PC-3 (cell line): ENCODE measurements at regions not wholly inside any gene's neighbourhood (a gene's known extent, or its start where the extent isn't known, plus 50 kb on each side); places are given as distances from the start of the nearest gene placed in this dataset.
"Not testable (repeated sequence)": the region's sequence is repeated elsewhere in the genome, so short reads cannot be mapped to it uniquely, and the experiment has no call there.

ENCODE experiments used
- ATAC-seq: fragments of 200-7000 bp; cut with Tn5 transposase; 2 replicates; pipeline ENCODE4 v1.9.1; 2020; ENCODE audit warnings: mild to moderate bottlenecking, moderate library complexity
- BruUV-seq: library from RNA; stranded (reverse); fragments of 400-500 nt; replicated peaks from 2 replicates; lab custom pipeline; 2021; lab: Mats Ljungman, UMichigan
- CTCF ChIA-PET: fragments of 300-600 bp; sonication (Branson Sonifier 250); formaldehyde crosslinking; loops from one replicate; lab custom pipeline; 2022; ENCODE audit warnings: antibody characterized with exemption; lab: Charles Lee
- POLR2A ChIA-PET: fragments of 300-600 bp; sonication (Branson Sonifier 250); formaldehyde crosslinking; loops from one replicate; lab custom pipeline; 2022; ENCODE audit warnings: antibody characterized with exemption; ENCODE audit not compliant: unreplicated experiment; lab: Charles Lee
- DNase-seq: peaks from one replicate; pipeline ENCODE4 v3.0.0-alpha.2; 2015
- H2AFZ ChIP-seq: fragments of 300-600 bp; sonication (generic); 2 replicates; pipeline ENCODE4 v1.6.0; 2016; ENCODE audit warnings: antibody characterized with exemption, low read length
- H3F3A ChIP-seq: fragments of 300-600 bp; sonication (generic); one replicate; pipeline ENCODE4 v1.6.0; 2017; ENCODE audit warnings: antibody characterized with exemption, low read length, control low read depth, mild to moderate bottlenecking; ENCODE audit not compliant: unreplicated experiment
- H3K27ac ChIP-seq: fragments of 300-600 bp; sonication (generic); 2 replicates; pipeline ENCODE4 v1.5.1; 2016; ENCODE audit warnings: mild to moderate bottlenecking, low read length
- H3K27me3 ChIP-seq: fragments of 300-600 bp; sonication (generic); 2 replicates; pipeline ENCODE4 v1.6.1; 2016; ENCODE audit warnings: low read length, mixed read lengths
- H3K36me3 ChIP-seq: fragments of 300-600 bp; sonication (generic); 2 replicates; pipeline ENCODE4 v1.6.1; 2016; ENCODE audit warnings: low read depth, mixed run types, low read length, mixed read lengths
- H3K4me1 ChIP-seq: fragments of 300-600 bp; sonication (generic); 2 replicates; pipeline ENCODE4 v1.5.1; 2016; ENCODE audit warnings: low read length; ENCODE audit not compliant: insufficient read depth
- H3K4me2 ChIP-seq: fragments of 300-600 bp; sonication (generic); 2 replicates; pipeline ENCODE4 v1.6.0; 2016; ENCODE audit warnings: low read length
- H3K4me3 ChIP-seq: fragments of 300-600 bp; sonication (generic); 2 replicates; pipeline ENCODE4 v1.5.1; 2016; ENCODE audit warnings: mild to moderate bottlenecking, low read length, mixed read lengths
- H3K79me2 ChIP-seq: fragments of 300-600 bp; sonication (generic); 2 replicates; pipeline ENCODE4 v1.6.1; 2017; ENCODE audit warnings: low read length, mixed read lengths
- H3K9ac ChIP-seq: fragments of 300-600 bp; sonication (generic); 2 replicates; pipeline ENCODE4 v1.6.0; 2016; ENCODE audit warnings: mild to moderate bottlenecking, low read length
- H3K9me2 ChIP-seq: fragments of 300-600 bp; sonication (generic); replicated peaks from 2 replicates; pipeline ENCODE4 v1.6.1; 2016; ENCODE audit warnings: mixed run types, low read length, mixed read lengths
- H3K9me3 ChIP-seq: fragments of 300-600 bp; sonication (generic); 2 replicates; pipeline ENCODE4 v1.6.1; 2016; ENCODE audit warnings: low read length, mixed read lengths
- H4K20me1 ChIP-seq: fragments of 300-600 bp; sonication (generic); 2 replicates; pipeline ENCODE4 v1.6.1; 2016; ENCODE audit warnings: low read length, mixed read lengths
- intact Hi-C: fragments of 100-400 bp; cut with micrococcal nuclease; formaldehyde crosslinking; loops from 2 replicates; pipeline ENCODE4 v1.9.0; 2023

- DNase-seq, POLR2A ChIA-PET, H2AFZ ChIP-seq, H3K27ac ChIP-seq, CTCF ChIA-PET, intact Hi-C loops, H3K27me3 ChIP-seq, H3K4me2 ChIP-seq, H3K9me2 ChIP-seq, H3K79me2 ChIP-seq, H3F3A ChIP-seq, H3K36me3 ChIP-seq, H4K20me1 ChIP-seq, H3K4me1 ChIP-seq, H3K4me3 ChIP-seq, ATAC-seq, H3K9ac ChIP-seq, BruUV-seq: not testable (repeated sequence)
- H3K9me3 ChIP-seq, result peaks cover 55% of the 10 kb centered on the region
Measured at GRCh38 chr21:9744166-9744565, 777.2 kb upstream of the TPTE start.

- H3K79me2 ChIP-seq, H3K4me2 ChIP-seq, BruUV-seq, H4K20me1 ChIP-seq, H2AFZ ChIP-seq, H3K4me3 ChIP-seq, H3K4me1 ChIP-seq, CTCF ChIA-PET, intact Hi-C loops, DNase-seq, H3K9ac ChIP-seq, H3K27ac ChIP-seq, POLR2A ChIA-PET, H3K9me2 ChIP-seq, H3F3A ChIP-seq, H3K27me3 ChIP-seq, H3K36me3 ChIP-seq, ATAC-seq: not testable (repeated sequence)
- H3K9me3 ChIP-seq, result peaks cover 54% of the 10 kb centered on the region
Measured at GRCh38 chr21:9744593-9744992, 776.8 kb upstream of the TPTE start.

GRCh38 chr21:9745457-9746108 lies 775.8 kb upstream of the TPTE start:
- ATAC-seq, H3K27me3 ChIP-seq, H3K4me3 ChIP-seq, H3K9ac ChIP-seq, H3F3A ChIP-seq, H3K36me3 ChIP-seq, H3K9me2 ChIP-seq, DNase-seq, H4K20me1 ChIP-seq, H3K27ac ChIP-seq, CTCF ChIA-PET, H3K4me2 ChIP-seq, H3K4me1 ChIP-seq, H2AFZ ChIP-seq, H3K79me2 ChIP-seq, POLR2A ChIA-PET, BruUV-seq, intact Hi-C loops: not testable (repeated sequence)
- peaks cover 48% of the 10 kb centered on the region for H3K9me3 ChIP-seq

- H2AFZ ChIP-seq, H3K79me2 ChIP-seq, H3K4me2 ChIP-seq, H4K20me1 ChIP-seq, CTCF ChIA-PET, intact Hi-C loops, H3K9me2 ChIP-seq, H3K4me3 ChIP-seq, POLR2A ChIA-PET, H3K27me3 ChIP-seq, H3F3A ChIP-seq, H3K27ac ChIP-seq, H3K36me3 ChIP-seq, DNase-seq, H3K4me1 ChIP-seq, BruUV-seq, H3K9ac ChIP-seq, ATAC-seq: not testable (repeated sequence)
- peaks cover 52% of the 10 kb centered on the region for H3K9me3 ChIP-seq
Measured at GRCh38 chr21:9746311-9746710, 775.1 kb upstream of the TPTE start.

GRCh38 chr21:9746831-9747606 lies 774.4 kb upstream of the TPTE start:
- DNase-seq, H3F3A ChIP-seq, ATAC-seq, H3K4me1 ChIP-seq, H3K9me2 ChIP-seq, H3K4me3 ChIP-seq, intact Hi-C loops, H3K9ac ChIP-seq, H3K79me2 ChIP-seq, H3K4me2 ChIP-seq, POLR2A ChIA-PET, CTCF ChIA-PET, H3K27ac ChIP-seq, H3K27me3 ChIP-seq, H2AFZ ChIP-seq, BruUV-seq, H4K20me1 ChIP-seq, H3K36me3 ChIP-seq: not testable (repeated sequence)
- peaks cover 46% of the 10 kb centered on the region for H3K9me3 ChIP-seq

GRCh38 chr21:9747870-9748269 lies 773.5 kb upstream of the TPTE start:
- POLR2A ChIA-PET, DNase-seq, CTCF ChIA-PET, intact Hi-C loops, H3K79me2 ChIP-seq, H2AFZ ChIP-seq, BruUV-seq, H4K20me1 ChIP-seq, H3K4me2 ChIP-seq, H3K9ac ChIP-seq, H3K4me1 ChIP-seq, H3K27ac ChIP-seq, H3K4me3 ChIP-seq, ATAC-seq, H3K27me3 ChIP-seq, H3F3A ChIP-seq, H3K36me3 ChIP-seq, H3K9me2 ChIP-seq: not testable (repeated sequence)
- H3K9me3 ChIP-seq, result peaks cover 47% of the 10 kb centered on the region
